AG08395 (cell line): ENCODE measurements at regions not wholly inside any gene's neighbourhood (a gene's known extent, or its start where the extent isn't known, plus 50 kb on each side); places are given as distances from the start of the nearest gene placed in this dataset.
A peak's percentile ranks its signal among the peaks of the same experiment; 100 is the strongest.
"Not testable (repeated sequence)": the region's sequence is repeated elsewhere in the genome, so short reads cannot be mapped to it uniquely, and the experiment has no call there.

Experiments used
- DNase-seq: peaks from one replicate; pipeline ENCODE4 v3.0.0; 2012; ENCODE audit warnings: mixed read lengths, low spot score

DNA sequence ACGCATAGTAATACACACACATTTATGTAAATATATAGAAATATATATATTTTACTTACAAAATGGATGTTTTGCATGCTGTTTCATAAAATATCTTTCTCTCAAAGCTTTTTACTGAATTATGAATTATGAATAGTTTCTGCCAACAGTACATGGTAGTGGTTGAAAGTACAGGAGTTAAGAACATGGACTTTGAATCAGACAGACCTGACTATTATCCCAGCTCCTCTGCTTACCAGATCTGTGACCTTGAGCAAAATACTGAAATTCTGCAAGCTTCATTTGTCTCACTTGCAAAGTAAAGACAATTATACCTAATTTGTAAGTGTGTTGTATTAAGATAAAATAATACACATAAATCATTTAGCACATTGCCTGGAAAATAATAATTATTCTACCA is 459.5 kb downstream of the EPM2A start:
- no peak for DNase-seq

DNA sequence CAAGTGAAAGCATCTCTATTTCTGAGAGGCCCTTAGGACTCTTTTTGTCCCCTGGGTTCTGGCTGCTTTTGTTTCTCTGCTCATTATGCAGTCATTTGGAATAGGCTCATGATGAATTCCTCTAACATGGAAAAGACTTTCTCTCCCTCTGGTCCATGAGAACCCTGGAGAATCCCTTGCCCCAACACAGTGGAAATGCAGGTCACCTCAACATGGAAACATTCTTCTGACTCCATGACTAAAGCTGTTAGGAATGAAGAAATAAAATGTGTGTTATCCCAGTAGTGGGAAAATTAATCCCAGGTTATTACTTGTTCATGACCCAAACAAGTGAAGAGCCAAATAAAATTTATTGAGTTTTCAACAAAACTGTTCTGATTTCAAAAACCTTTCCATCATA is 458.6 kb downstream of the EPM2A start:
- DNase-seq: peak; percentile 55

GRCh38 chr6:145277358-145278086 is 457.8 kb downstream of the EPM2A start:
- DNase-seq: no peak

- peak; percentile 61 for DNase-seq
These were observed 457.0 kb downstream of the EPM2A start for GRCh38 chr6:145278163-145278807.

DNA sequence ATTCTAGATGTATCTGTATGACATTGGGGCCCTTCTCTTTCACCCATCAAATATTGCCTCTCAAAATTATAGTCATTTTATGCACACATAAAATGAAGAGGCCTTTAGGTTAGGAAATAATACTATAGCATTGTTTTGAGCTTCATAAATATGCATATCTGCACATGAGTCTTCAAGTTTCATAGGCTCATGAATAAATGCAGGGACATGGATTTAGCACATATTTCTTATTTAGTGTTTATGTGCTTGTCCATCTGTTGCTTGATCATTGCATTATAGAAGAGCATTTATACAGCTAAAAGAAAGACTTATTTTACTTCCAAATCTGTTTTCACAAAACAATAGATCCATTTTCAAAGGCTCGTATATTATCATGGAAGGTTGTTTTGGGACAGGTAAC is 455.8 kb downstream of the EPM2A start:
- no peak for DNase-seq

GRCh38 chr6:145279993-145280392 is 455.3 kb downstream of the EPM2A start:
- no peak for DNase-seq

- not testable (repeated sequence) for DNase-seq
These were observed 452.1 kb downstream of the EPM2A start for GRCh38 chr6:145283209-145283608.

GRCh38 chr6:145283856-145284255 is 451.5 kb downstream of the EPM2A start:
- no peak for DNase-seq

DNA sequence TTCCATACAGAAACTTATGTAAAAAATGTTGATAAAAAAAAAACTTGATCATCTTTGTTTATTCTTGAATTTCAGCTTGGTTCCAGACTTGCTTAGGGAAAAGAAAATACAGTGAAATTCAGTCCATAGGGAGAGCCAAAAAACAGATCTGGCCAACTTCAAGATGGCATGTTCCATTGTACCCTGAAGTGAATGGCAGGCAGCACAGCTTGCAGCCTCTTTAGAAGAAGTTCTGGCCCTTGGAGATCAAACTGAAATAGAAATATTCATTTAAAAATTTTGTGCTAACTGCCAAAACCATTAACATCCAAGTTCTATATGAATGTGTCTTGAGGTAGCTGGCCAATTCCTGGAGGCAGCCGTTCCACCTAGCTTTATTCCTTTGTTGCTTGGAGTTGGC is 448.4 kb downstream of the EPM2A start:
- DNase-seq: no peak

- no peak for DNase-seq
These were observed 445.7 kb downstream of the EPM2A start for GRCh38 chr6:145289573-145289972.

- DNase-seq: no peak
These were observed 445.2 kb downstream of the EPM2A start for GRCh38 chr6:145290122-145290521.

DNA sequence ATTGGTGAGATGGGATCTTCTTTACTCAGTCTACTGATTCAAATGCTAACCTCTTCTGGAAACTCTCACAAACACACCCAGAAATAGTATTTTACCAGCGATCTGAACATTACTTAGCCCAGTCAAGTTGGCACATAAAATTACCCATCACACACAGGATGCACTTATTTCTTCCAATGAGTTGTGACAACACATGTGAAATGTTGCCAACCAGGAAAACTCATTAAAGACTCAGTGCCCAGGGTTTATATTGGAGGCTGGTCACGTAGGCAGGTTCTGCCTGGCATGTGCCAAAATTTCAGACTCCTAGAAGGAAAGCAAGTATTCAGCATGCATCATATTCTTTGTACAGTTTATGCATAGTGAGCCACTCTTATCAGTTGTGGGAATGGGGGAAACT is 443.3 kb downstream of the EPM2A start:
- no peak for DNase-seq

DNA sequence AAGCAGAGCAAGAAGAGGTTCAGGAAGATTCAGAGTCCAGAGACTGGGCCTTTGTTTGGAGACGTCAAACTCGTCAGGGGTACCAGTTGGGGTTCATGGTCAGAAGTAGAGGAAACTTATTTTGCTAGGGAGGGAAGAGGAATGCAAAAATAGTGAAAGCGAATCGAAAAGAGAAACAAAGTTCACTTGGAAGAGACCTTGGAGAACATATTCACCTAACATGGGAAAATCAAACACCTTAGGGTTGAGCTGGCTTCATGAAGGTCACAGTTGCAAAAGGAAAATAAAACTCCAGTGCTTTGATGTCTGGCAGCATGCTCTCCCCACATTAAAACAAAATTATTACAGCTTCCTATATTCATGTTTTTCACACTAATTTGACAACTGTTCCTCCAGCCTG is 440.4 kb downstream of the EPM2A start:
- no peak for DNase-seq

- no peak for DNase-seq
These were observed 439.6 kb downstream of the EPM2A start for GRCh38 chr6:145295746-145296145.

- no peak for DNase-seq
These were observed 429.6 kb downstream of the EPM2A start for GRCh38 chr6:145305670-145306069.

DNA sequence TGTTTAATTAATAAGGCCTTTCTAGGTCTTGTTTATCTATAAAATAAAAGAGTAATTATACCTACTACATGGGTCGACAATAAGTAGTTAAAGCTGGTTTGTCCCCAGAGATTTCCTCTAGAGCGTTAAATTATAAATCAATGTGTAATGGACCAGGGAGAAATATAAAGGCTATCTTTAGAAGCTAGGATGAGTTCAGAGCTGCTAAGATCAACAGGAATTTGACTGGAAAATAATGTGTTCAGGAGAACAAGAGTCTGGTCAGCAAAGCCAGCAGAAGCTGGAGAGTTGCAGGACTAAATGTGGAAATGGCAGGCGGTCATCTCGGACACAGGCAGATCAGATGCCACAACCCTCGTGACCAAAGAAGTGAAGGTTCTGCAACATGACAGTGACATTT is 428.8 kb downstream of the EPM2A start:
- no peak for DNase-seq

DNA sequence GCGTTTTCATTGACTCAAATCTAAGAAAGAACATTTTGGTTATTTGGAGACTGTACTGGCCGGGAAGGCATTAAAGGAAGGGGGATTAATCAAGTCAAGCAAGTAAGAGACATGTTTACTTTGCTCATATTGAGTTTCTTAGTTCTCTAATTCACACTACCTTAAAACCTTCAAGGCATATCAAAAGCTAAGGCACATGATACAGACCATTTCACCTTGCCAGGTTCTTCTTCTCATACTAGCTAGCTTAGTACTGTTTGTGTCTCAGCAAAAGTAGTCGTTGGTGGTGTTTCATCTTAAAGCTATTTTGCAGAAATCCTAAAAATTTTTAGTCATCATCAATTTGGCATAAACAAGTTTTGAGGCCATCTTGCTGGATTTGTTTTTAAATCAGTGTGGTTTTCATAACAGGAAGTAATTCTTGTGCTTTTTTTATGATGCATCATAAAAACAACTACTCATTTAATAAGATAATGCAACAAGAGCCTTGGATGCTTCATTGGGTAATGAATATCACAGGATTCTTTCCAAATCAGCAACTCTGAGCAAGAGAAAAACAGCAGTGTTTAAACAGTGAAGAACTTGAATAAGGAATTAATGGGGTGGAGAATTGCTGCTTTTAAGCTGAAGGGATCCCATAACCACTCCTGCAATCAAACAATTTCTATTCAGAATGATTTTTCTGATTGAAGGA is 425.3 kb downstream of the EPM2A start:
- peak; percentile 44 for DNase-seq

GRCh38 chr6:145312481-145312880 is 422.8 kb downstream of the EPM2A start:
- DNase-seq: peak; percentile 5

DNA sequence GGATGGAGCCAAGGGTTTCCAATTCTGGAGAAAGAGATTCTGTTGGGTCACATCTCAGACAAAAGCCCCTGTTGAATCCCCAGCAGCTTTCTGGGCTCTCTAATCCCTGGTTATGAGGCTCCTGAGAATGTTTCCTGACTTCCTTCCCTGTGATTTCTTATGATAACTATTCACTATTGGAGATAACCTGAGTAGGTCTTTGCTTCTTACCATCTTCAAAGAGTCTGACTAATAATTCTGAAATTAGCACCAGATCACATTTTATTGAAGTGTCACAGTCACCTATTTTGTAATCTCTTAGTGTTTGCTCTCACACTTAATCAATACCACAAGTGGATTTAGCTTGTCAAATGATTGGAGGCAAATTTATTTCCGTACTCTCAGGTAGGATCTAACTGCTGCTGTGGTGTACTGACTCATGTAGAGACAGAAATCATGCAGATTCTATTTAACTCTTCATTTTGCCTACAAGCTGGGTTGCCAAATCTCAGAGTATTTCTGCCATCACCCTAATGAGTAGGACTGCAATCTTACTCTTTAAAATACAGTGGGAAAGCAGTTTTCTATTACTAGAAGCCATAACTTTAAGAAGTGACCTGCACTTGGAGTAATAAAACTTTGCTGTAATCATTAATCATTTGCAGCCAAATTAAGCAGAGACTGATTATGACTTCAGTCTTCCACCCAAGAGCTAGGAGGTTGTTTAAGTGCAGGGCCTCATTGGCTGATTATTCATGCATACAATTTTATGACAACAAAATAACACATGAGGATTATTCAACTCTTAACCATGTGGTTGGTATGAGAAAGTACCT is 422.1 kb downstream of the EPM2A start:
- no peak for DNase-seq

DNA sequence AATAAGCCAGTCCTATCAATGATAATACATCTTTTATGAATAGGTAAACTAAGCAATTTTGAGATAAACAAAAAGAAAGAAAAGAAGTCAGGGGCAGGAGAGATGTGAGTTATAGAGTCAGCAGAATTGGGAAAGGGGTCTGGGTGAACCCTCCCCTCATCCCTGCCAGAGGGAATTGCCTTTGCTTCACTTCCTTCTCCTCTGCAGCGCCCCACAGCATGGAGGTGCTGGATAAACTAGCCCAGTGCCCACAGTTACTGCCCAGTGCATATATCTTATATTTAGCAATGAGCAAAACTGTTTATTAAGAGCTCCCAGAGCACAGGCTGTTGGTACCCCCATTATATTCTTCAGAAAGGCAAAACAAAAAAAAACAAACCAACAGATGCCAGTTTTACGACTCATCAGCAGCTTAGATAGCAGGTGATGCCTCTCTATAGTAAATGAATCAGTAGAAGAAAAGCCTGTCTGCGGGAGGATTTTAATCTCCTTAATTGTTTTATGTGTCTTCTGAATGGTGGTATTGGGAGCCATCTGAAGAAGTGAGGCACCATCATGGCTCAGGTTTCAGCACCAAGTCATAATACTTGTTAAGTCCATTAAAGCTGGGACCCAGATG is 419.2 kb downstream of the EPM2A start:
- DNase-seq: no peak

- no peak for DNase-seq
These were observed 416.4 kb downstream of the EPM2A start for GRCh38 chr6:145318952-145319351.

DNA sequence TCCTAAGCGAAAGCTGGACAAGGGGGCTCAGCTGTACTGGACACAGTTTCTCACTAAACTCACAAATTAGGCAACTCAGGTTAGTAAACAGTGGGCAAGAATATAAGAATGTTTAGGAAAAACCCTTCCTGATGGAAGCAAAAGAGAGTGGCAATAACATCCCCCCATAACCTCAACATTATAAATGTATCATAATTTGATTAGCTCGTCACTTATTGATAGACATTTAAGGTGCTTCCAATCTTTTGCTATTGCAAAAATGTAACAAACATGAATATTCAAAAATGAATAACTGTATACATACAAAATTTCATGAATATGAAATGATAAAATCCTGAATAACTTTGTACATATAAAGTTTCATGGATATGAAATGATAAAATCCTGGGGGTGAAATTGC is 415.7 kb downstream of the EPM2A start:
- DNase-seq: no peak
